SU-DHL-6 (cell line): ENCODE measurements at regions not wholly inside any gene's neighbourhood (a gene's known extent, or its start where the extent isn't known, plus 50 kb on each side); places are given as distances from the start of the nearest gene placed in this dataset.

ENCODE experiments used
- H2AFZ ChIP-seq: fragments of 200-600 bp; sonication (generic); 2 replicates; pipeline ENCODE4 v1.6.1; 2014; ENCODE audit warnings: low read depth, mild to moderate bottlenecking, moderate library complexity, mixed read lengths, antibody characterized with exemption, low read length; ENCODE audit not compliant: severe bottlenecking
- H3F3A ChIP-seq: fragments of 200-600 bp; shearing (Covaris generic); 2 replicates; pipeline ENCODE4 v1.6.0; 2016; ENCODE audit warnings: antibody characterized with exemption, mild to moderate bottlenecking; ENCODE audit not compliant: insufficient read depth
- H3K27ac ChIP-seq: fragments of 200-600 bp; sonication (generic); 2 replicates; pipeline ENCODE4 v1.5.1; 2016; ENCODE audit warnings: low read depth, mild to moderate bottlenecking, low read length, moderate library complexity, mixed read lengths
- H3K27me3 ChIP-seq: fragments of 200-600 bp; sonication (generic), shearing (Covaris generic); 2 replicates; pipeline ENCODE4 v1.6.0; 2014; ENCODE audit warnings: mild to moderate bottlenecking, low read length
- H3K36me3 ChIP-seq: fragments of 200-600 bp; sonication (generic); 2 replicates; pipeline ENCODE4 v1.6.1; 2014; ENCODE audit warnings: mild to moderate bottlenecking, low read length, mixed read lengths
- H3K4me2 ChIP-seq: fragments of 300-600, 200-600 bp; shearing (Covaris generic), sonication (generic); 2 replicates; pipeline ENCODE4 v1.6.0; 2014; ENCODE audit warnings: low read length, low read depth, mild to moderate bottlenecking; ENCODE audit not compliant: poor library complexity, severe bottlenecking
- H3K4me3 ChIP-seq: fragments of 200-600 bp; sonication (generic); 2 replicates; pipeline ENCODE4 v1.5.1; 2014; ENCODE audit warnings: antibody characterized with exemption, low read length, mild to moderate bottlenecking, mixed read lengths; ENCODE audit not compliant: insufficient read depth, poor library complexity, severe bottlenecking
- H3K79me2 ChIP-seq: fragments of 200-600 bp; sonication (generic); 2 replicates; pipeline ENCODE4 v1.6.1; 2014; ENCODE audit warnings: mild to moderate bottlenecking, low read length, moderate library complexity; ENCODE audit not compliant: insufficient read depth
- H3K9ac ChIP-seq: fragments of 200-600 bp; sonication (generic); 2 replicates; pipeline ENCODE4 v1.7.0; 2014; ENCODE audit warnings: mild to moderate bottlenecking, low read length
- H3K9me2 ChIP-seq: fragments of 200-600 bp; sonication (generic); replicated peaks from 2 replicates; pipeline ENCODE4 v1.6.1; 2014; ENCODE audit warnings: low read length; ENCODE audit not compliant: insufficient read depth
- H3K9me3 ChIP-seq: fragments of 200-600 bp; sonication (generic); 2 replicates; pipeline ENCODE4 v1.6.1; 2014; ENCODE audit warnings: low read length, mixed read lengths; ENCODE audit not compliant: insufficient read depth
- H4K20me1 ChIP-seq: fragments of 200-600 bp; sonication (generic); 2 replicates; pipeline ENCODE4 v1.6.1; 2014; ENCODE audit warnings: low read depth, mild to moderate bottlenecking, antibody characterized with exemption, low read length, moderate library complexity, mixed read lengths
- EZH2phosphoT487 ChIP-seq: fragments of 200-600 bp; sonication (generic), shearing (Covaris generic); conservative IDR thresholded peaks from 2 replicates; pipeline ENCODE4 v1.6.1; 2018; ENCODE audit warnings: mild to moderate bottlenecking, antibody characterized with exemption, low read length, moderate library complexity, mixed read lengths
- TF ChIP-seq, protein P1 (sequence below): fragments of 200-600 bp; sonication (generic); IDR thresholded peaks from one replicate; pipeline ENCODE4 v1.5.1; 2017; ENCODE audit warnings: antibody characterized with exemption, mild to moderate bottlenecking, low read length, moderate library complexity; ENCODE audit not compliant: insufficient read depth, poor library complexity, severe bottlenecking

GRCh38 chr2:8541636-8542035, 140.2 kb upstream of the ID2 start:
- Histone ChIP-seq H3F3A (peaks cover 4% of the 10 kb centered on the region), H3K27ac (no peak overlapping the region), H3K4me3 (no peak overlapping the region), H3K36me3 (no peaks in the 10 kb centered on the region), H3K4me2 (no peak overlapping the region), H3K79me2 (no peaks in the 10 kb centered on the region), H4K20me1 (no peaks in the 10 kb centered on the region), H3K27me3 (no peaks in the 10 kb centered on the region), H3K9ac (no peak overlapping the region), H2AFZ (no peak overlapping the region), H3K9me3 (no peaks in the 10 kb centered on the region), H3K9me2 (no peaks in the 10 kb centered on the region)
- TF ChIP-seq, protein P1, sequence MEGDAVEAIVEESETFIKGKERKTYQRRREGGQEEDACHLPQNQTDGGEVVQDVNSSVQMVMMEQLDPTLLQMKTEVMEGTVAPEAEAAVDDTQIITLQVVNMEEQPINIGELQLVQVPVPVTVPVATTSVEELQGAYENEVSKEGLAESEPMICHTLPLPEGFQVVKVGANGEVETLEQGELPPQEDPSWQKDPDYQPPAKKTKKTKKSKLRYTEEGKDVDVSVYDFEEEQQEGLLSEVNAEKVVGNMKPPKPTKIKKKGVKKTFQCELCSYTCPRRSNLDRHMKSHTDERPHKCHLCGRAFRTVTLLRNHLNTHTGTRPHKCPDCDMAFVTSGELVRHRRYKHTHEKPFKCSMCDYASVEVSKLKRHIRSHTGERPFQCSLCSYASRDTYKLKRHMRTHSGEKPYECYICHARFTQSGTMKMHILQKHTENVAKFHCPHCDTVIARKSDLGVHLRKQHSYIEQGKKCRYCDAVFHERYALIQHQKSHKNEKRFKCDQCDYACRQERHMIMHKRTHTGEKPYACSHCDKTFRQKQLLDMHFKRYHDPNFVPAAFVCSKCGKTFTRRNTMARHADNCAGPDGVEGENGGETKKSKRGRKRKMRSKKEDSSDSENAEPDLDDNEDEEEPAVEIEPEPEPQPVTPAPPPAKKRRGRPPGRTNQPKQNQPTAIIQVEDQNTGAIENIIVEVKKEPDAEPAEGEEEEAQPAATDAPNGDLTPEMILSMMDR = no peak
- no peak for TF ChIP-seq EZH2phosphoT487

- no peak overlapping the region for H3K4me2 ChIP-seq
- H3K36me3 ChIP-seq = no peaks in the 10 kb centered on the region
- H3K27me3 ChIP-seq = no peaks in the 10 kb centered on the region
- H3F3A ChIP-seq = peaks cover 4% of the 10 kb centered on the region
- no peak overlapping the region for H3K4me3 ChIP-seq
- H3K79me2 ChIP-seq = no peaks in the 10 kb centered on the region
- no peak overlapping the region for H2AFZ ChIP-seq
- TF ChIP-seq, protein P1 = no peak
- TF ChIP-seq EZH2phosphoT487 = no peak
- H3K27ac ChIP-seq = peak overlapping the region; percentile 65; the same call in 1 of the 2 replicates
- no peak overlapping the region for H3K9ac ChIP-seq
- H3K9me2 ChIP-seq = no peaks in the 10 kb centered on the region
- H3K9me3 ChIP-seq = no peaks in the 10 kb centered on the region
- H4K20me1 ChIP-seq = no peaks in the 10 kb centered on the region
Measured at GRCh38 chr2:8542381-8543059, 139.3 kb upstream of the ID2 start.

- Histone ChIP-seq H3K9ac (no peak overlapping the region), H3K79me2 (no peaks in the 10 kb centered on the region), H3F3A (peaks cover 4% of the 10 kb centered on the region), H3K27me3 (no peaks in the 10 kb centered on the region), H3K4me3 (no peak overlapping the region), H3K9me2 (no peaks in the 10 kb centered on the region), H3K9me3 (no peaks in the 10 kb centered on the region), H3K4me2 (peak overlapping the region; percentile 45), H2AFZ (no peak overlapping the region), H4K20me1 (no peaks in the 10 kb centered on the region), H3K27ac (peak overlapping the region; percentile 65), H3K36me3 (no peaks in the 10 kb centered on the region)
- TF ChIP-seq, protein P1 = no peak
- TF ChIP-seq EZH2phosphoT487 = no peak
Measured at GRCh38 chr2:8543060-8543382, 138.8 kb upstream of the ID2 start.
